Testis (tissue), 2 donors: ENCODE measurements at regions not wholly inside any gene's neighbourhood (a gene's known extent, or its start where the extent isn't known, plus 50 kb on each side); places are given as distances from the start of the nearest gene placed in this dataset.

ENCODE experiments used
- DNase-seq: peaks from one replicate; pipeline ENCODE4 v3.0.0-alpha.2; 2019
- H3K27ac ChIP-seq, 2 donors: fragments of 200-600 bp; sonication (generic); one replicate each; pipeline ENCODE4 v1.5.1; 2019
- H3K27me3 ChIP-seq: fragments of 200-600 bp; sonication (generic); one replicate; pipeline ENCODE4 v1.5.1; 2019
- H3K36me3 ChIP-seq: fragments of 200-600 bp; sonication (generic); one replicate; pipeline ENCODE4 v1.5.1; 2017; ENCODE audit warnings: low read depth; ENCODE audit errors: missing control alignments
- H3K4me1 ChIP-seq: fragments of 200-600 bp; sonication (generic); one replicate; pipeline ENCODE4 v1.5.1; 2019
- H3K4me3 ChIP-seq, 2 donors: fragments of 200-600 bp; sonication (generic); one replicate each; pipeline ENCODE4 v1.5.1; 2017 to 2019
- H3K9me3 ChIP-seq: fragments of 200-600 bp; sonication (generic); one replicate; pipeline ENCODE4 v1.5.1; 2017
- POLR2A ChIP-seq: fragments of 450-650 bp; IDR thresholded peaks from one replicate; pipeline ENCODE4 v1.6.1; 2017; ENCODE audit warnings: antibody characterized with exemption, mild to moderate bottlenecking, moderate library complexity
- WGBS, 2 donors: methylation state at CpG; one replicate each; pipeline ENCODE4 v1.1.5; 2018; 5-methylcytosine and 5-hydroxymethylcytosine counted together
- intact Hi-C: fragments of 100-400 bp; cut with DNase I; formaldehyde crosslinking; loops from one replicate; pipeline ENCODE4 v1.15.1; 2023; ENCODE audit warnings: low total_unique reads
- TF ChIP-seq, protein P1 (sequence below), 3 experiments: fragments of 450-650 bp in 2 of 3; fragments of 200-600 bp in 1 of 3; sonication (generic) in 1 of 3; IDR thresholded peaks; one replicate each; pipeline ENCODE4 v1.5.1; 2016 to 2019; ENCODE audit warnings: antibody characterized with exemption in 3 of 3, mild to moderate bottlenecking in 2 of 3, moderate library complexity in 1 of 3

DNA sequence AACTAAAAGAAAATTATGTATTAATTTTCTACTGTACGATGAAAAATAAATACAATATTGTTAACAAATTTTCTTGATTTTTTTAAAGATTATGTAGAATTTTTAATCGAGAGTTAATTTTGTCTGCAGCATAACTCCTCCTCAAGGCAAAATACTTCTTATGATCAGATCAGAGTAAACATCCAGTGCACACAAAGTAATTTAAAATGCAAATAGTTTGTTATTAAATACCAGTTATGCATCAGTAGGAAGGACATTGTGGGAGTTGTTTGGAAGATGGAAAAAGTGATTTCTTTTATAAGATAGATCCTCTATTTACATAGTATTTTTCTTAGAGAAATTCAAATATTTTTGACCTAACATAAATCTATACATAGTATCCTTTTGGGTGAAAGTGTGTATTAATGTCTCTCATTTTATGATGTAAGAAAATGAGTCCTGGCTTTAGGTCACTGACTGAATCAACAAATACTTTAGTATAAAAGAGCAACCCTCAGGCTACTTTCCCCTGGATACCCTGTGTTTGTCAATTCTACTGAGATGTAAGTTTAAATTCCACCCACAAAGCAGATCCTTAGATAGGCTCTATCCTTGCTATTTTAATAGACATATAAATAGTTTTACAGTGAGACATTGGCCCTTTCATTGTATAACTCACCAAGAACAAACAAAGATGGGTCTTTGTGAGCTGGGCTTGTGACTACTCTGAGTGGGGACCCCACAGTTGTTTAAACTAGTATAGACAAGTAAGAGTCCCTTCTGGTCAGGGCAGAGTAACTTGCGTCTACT lies 1133.7 kb downstream of the GATA3 start:
- TF ChIP-seq, protein P1, sequence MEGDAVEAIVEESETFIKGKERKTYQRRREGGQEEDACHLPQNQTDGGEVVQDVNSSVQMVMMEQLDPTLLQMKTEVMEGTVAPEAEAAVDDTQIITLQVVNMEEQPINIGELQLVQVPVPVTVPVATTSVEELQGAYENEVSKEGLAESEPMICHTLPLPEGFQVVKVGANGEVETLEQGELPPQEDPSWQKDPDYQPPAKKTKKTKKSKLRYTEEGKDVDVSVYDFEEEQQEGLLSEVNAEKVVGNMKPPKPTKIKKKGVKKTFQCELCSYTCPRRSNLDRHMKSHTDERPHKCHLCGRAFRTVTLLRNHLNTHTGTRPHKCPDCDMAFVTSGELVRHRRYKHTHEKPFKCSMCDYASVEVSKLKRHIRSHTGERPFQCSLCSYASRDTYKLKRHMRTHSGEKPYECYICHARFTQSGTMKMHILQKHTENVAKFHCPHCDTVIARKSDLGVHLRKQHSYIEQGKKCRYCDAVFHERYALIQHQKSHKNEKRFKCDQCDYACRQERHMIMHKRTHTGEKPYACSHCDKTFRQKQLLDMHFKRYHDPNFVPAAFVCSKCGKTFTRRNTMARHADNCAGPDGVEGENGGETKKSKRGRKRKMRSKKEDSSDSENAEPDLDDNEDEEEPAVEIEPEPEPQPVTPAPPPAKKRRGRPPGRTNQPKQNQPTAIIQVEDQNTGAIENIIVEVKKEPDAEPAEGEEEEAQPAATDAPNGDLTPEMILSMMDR (IDR thresholded peaks at IDR 0.05): no peak
- TF ChIP-seq POLR2A: no peak
- no peaks in the 10 kb centered on the region for H3K27me3 ChIP-seq
- no peaks in the 10 kb centered on the region for H3K4me1 ChIP-seq
- H3K27ac ChIP-seq: no peak overlapping the region
- no peaks in the 10 kb centered on the region for H3K9me3 ChIP-seq
- no peak for DNase-seq
- WGBS, 2 donors: 93 to 94% methylated on average over 3 of the region's 3 CpGs
- H3K36me3 ChIP-seq: no peaks in the 10 kb centered on the region
- intact Hi-C loops: no loop called here
- no peak overlapping the region for H3K4me3 ChIP-seq

DNA sequence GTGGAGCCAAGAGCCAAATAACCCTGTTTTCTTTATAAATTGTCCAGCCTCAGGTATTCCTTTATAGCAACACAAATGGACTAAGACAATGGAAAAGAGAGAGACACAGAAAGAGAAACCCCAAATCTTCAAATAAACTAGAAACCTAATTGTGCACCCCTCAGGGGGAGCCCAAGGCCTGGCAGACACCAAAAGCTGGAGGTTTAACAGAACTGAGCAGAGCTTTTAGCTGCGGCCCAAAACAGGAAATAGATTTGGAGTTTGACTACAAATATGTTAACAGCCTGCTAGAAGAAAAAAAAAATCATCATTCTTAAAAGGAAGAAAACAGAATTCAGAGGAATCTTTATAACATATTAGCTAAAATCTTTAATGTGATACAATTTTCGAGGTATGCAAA lies 1135.0 kb downstream of the GATA3 start:
- no peak for DNase-seq
- no peaks in the 10 kb centered on the region for H3K4me1 ChIP-seq
- WGBS, 2 donors: 86 to 91% methylated on average over 2 of the region's 2 CpGs
- H3K4me3 ChIP-seq: no peak overlapping the region
- no peak overlapping the region for H3K27ac ChIP-seq
- H3K27me3 ChIP-seq: no peaks in the 10 kb centered on the region
- no peaks in the 10 kb centered on the region for H3K9me3 ChIP-seq
- TF ChIP-seq POLR2A: no peak
- TF ChIP-seq, protein P1 (IDR thresholded peaks at IDR 0.05): no peak
- no peaks in the 10 kb centered on the region for H3K36me3 ChIP-seq
- intact Hi-C loops: no loop called here

DNA sequence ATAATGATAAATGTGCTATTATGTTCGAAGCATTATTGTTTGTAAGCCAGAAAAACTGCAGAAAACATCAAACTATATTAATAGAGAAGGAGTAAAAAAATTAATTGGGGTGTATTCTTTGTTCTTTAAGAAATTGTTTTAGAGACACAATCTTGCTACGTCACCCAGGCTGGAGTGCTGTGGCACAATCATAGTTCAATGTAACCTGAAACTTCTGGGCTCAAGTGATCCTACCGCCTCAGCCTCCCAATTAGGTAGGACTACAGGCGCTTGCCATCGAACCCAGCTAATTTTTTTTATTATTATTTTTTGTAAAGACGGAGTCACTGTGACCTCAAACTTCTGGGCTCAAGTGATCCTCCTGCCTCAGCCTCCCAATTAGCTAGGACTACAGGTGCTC lies 1138.6 kb downstream of the GATA3 start:
- WGBS, 2 donors: 87% methylated on average over 6 of the region's 6 CpGs
- TF ChIP-seq POLR2A: no peak
- TF ChIP-seq, protein P1 (IDR thresholded peaks at IDR 0.05): no peak
- Histone ChIP-seq H3K4me1 (no peaks in the 10 kb centered on the region), H3K36me3 (no peaks in the 10 kb centered on the region), H3K27me3 (no peaks in the 10 kb centered on the region), H3K9me3 (no peaks in the 10 kb centered on the region), H3K27ac (no peak overlapping the region), H3K4me3 (no peak overlapping the region)
- intact Hi-C loops: no loop called here
- no peak for DNase-seq

DNA sequence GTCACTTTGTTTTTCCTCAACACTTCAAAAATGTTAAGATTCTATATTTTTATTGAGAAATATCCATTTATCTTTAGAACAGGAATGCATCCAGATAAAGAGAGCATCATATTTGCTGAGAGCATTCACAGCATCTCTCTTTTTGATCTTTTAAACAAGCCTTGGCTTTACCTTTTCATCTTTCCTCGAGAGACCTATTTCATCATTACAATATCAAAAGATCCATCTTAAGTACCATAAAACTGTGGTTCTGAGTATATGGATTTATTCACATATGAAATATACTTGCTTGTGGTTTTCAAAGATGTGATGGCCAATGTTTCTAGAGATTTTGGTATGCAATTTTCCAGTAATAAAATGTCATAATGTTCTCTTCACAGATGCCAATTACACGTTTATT lies 1140.9 kb downstream of the GATA3 start:
- Histone ChIP-seq H3K27ac (no peak overlapping the region), H3K36me3 (no peaks in the 10 kb centered on the region), H3K9me3 (no peaks in the 10 kb centered on the region), H3K27me3 (no peaks in the 10 kb centered on the region), H3K4me1 (no peaks in the 10 kb centered on the region), H3K4me3 (no peak overlapping the region)
- no peak for DNase-seq
- intact Hi-C loops: no loop called here
- no peak for TF ChIP-seq POLR2A
- TF ChIP-seq, protein P1 (IDR thresholded peaks at IDR 0.05): no peak
- WGBS, 2 donors: 65 to 68% methylated on average over 2 of the region's 2 CpGs

DNA sequence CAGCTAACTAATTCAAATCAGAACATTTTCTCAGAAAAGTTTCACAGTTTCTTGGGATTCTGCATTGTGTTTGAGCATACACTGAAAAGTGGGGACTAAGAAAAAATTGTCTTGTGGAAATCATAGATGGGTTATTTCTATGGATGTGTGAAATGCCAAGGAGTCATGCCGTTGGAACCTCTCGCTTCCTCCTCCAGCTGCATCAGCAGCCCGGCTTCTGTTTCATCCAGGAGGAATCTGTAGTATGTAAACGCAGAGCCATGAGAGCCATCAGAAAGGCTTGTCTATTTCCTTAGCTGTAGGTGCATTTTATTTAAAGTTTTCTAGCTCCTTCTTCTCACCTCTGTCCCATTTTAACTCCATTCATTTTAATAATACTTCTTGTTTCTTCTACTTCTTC lies 1144.1 kb downstream of the GATA3 start:
- Histone ChIP-seq H3K4me3 (no peak overlapping the region), H3K9me3 (no peaks in the 10 kb centered on the region), H3K36me3 (no peaks in the 10 kb centered on the region), H3K27me3 (no peaks in the 10 kb centered on the region), H3K27ac (no peak overlapping the region), H3K4me1 (no peaks in the 10 kb centered on the region)
- intact Hi-C loops: no loop called here
- WGBS, 2 donors: 42 to 45% methylated on average over 4 of the region's 4 CpGs
- TF ChIP-seq, protein P1 (IDR thresholded peaks at IDR 0.05): no peak
- no peak for TF ChIP-seq POLR2A
- no peak for DNase-seq
